Suppressor macrophage treated with lipopolysaccharide for 1 hour (primary cell): ENCODE measurements at regions not wholly inside any gene's neighbourhood (a gene's known extent, or its start where the extent isn't known, plus 50 kb on each side); places are given as distances from the start of the nearest gene placed in this dataset.

Source experiments
- DNase-seq, 3 donors: peaks; one replicate each; pipeline ENCODE4 v3.0.0-alpha.2; 2020 to 2022

DNA sequence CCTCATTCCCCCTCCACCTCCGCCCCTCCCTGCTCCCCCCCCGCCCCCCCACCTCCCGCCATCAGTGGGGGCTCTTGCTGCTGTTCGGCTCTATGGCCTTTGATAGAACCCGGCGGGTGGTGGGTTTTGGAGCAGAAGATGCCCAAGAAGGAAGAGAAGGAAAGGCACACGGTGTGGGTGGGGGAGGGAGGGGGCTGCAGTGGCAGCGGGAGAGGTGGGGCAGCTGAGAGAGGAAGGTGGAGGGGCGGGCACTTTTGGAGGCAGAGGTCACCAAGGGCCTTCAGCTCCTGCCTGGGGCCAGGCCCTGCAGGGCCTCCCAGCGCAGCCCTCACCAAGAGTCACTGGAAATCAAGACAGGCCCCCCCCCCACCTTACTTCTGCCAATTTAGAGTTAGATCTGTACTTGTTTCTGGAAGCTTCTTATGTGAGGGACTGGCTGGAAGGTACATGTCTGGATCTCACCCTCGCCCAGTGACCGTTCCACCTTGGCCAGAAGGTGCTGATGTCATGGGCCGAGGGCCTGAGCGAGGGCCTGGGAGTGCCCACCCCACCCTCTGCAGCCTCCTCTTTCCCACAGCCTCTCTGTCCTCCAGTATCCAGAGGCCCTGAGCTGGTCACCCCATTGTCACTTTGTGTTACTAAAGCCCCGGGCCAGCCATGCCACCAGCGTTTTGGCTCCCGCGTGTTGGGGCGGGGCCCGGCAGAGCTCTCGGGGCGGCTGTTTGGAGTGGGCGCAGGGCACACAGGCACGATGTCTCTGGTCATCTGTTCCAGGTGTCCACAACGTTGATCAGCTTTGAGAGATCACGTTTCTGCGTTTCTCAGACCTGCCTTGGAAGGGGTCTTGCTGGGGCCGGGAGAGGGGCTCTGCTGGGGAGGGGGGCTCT, 153.9 kb downstream of the KIF26A start:
- DNase-seq: no peak

DNA sequence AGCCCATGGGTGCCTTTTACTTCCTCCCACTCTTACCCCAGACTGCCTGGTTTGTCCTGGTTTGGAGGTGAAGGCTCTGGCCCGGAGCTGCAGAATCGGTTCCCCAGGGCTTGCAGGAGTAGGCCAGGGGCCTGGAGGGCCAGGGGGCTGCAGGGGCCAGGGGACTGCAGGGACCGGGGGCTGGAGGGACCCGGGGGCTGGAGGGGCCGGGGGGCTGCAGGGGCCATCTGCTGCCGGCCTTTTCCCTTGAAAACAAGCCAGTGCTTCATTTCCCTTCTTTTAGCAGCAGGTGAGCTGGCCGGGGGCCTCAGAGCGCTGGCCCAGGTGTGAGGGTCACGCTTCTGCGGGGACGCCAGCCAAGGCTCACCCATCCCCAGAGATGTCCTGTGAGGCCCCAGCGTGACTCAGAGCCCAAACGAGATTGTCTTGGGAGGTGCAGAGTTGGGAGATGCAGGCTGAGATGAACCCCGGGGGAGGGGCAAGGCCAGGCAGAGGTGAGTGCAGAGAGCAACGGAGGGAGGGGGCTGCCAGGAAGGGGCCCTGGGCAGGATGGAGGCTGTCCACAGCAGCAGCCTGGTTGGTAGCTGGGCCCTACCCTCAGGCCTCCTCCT, 154.9 kb downstream of the KIF26A start:
- no peak for DNase-seq

DNA sequence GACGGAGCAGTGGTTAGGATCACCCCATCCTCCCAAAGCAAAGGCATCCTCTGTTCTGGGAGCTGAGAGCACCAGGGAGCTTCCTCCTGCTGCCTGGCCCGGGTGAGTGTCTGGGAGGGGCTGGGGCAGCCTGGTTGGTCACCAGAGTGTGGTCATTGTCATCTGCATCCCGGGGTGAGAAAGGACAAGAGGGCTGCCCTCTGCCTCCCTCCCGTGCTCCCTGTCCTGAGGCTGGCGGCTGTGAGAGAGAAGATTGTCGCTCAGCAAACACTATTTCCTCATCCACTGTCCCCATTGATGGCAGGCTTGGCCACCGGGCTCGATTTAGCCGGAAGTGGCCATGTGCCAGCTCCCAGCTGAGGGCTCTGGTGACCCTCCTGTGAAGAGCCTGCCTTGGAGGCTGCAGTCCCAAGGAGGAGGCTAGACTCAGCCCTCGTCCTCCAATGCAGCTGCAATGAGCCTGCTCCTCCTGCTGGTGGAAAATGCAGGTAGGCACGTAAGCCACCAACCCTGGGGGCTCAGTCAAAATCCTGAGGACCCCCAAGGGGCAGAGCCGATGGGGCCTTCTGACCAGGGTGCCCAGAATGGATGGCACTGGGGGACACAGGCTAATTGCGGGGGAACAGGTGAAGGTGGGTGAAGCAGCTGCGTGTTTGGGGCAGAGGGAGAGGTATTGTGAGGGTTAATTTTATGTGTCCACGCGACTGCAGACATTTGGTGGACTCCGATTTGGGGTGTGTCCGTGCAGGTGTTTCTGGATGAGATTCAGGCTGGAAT, 155.7 kb downstream of the KIF26A start:
- DNase-seq: no peak

DNA sequence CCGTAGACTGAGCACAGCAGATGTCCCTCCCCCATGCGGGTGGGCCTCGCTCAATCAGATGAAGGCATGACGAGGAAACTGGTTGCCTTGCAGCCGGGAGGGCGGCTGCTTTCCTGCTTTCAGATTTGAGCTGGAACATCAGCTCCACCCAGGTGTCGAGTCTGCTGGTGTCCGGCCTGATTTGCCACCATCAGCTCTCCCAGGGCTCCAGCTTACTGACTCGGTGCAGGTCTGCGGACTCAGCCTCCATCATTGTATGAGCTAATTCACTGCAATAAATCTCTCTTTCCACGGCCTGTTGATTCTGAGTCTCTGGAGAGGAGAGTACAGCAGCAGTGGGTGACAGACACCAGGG, 156.2 kb downstream of the KIF26A start:
- no peak for DNase-seq

DNA sequence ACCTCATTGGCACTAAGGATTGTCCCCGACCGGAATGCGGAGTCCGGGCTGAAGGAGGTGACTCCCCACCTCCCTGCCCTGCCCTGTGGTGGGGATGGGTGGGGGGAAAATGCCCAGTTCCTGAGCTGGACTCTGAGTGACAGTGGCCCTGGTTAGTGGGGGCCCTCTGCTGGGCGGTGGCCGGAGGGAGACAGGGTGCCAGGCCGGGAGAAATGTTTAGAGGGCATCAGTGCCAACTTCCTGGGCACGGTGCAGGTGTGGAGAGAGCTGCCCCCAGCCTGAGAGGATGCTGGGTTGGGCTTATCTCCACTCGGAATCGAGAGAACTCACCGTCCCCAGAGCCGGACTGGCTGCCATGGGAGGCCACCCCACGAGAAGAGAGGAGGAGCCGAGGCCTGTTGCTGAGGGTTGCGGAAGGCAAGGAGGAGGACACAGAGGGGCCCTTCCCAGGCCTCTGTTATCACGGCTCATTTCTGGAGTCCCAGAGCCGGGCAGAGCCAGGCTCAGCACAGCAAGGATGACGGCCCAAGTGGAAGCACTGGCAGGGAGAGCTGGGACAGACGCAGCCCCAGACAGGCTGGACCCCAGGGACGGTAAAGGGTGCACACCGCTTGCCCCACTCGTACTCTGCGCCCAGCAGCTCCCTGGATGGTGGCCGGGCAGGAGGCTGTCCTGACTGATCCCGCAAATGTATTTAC, 156.7 kb downstream of the KIF26A start:
- DNase-seq: no peak

DNA sequence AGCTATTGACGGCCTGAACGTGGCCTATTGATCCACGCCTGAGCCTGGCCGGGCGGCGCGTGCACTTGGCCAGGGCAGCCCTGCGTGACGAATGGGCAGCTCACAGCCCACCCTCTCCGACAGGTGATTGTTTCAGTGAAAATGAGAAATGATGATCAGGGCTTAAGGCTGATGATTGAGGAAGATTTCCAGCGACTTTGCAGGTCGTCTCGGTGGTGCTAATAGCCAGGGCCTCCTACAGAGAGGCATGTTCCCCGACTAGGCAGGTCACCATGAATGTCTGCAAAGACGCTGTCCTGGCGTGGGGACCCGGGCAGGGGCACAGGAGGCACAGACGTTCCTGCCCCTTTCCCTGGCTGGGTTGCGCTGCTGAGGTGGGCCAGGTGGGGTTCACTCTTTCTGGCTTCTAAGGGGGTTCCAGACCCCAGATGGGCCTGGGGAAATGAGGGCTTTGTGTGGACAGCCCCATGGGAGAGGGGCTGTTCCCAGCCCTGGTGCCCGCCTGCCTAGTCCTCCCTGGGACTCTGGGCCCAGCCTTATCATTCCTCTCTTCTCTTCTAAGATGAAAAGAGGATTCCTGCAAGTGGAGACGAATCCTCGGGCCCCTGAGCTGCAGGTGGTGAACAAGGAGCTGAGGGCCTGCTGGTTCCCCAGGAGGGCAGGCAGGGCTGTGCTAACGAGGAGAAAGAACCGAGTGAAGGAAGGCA, 157.4 kb downstream of the KIF26A start:
- DNase-seq: no peak

DNA sequence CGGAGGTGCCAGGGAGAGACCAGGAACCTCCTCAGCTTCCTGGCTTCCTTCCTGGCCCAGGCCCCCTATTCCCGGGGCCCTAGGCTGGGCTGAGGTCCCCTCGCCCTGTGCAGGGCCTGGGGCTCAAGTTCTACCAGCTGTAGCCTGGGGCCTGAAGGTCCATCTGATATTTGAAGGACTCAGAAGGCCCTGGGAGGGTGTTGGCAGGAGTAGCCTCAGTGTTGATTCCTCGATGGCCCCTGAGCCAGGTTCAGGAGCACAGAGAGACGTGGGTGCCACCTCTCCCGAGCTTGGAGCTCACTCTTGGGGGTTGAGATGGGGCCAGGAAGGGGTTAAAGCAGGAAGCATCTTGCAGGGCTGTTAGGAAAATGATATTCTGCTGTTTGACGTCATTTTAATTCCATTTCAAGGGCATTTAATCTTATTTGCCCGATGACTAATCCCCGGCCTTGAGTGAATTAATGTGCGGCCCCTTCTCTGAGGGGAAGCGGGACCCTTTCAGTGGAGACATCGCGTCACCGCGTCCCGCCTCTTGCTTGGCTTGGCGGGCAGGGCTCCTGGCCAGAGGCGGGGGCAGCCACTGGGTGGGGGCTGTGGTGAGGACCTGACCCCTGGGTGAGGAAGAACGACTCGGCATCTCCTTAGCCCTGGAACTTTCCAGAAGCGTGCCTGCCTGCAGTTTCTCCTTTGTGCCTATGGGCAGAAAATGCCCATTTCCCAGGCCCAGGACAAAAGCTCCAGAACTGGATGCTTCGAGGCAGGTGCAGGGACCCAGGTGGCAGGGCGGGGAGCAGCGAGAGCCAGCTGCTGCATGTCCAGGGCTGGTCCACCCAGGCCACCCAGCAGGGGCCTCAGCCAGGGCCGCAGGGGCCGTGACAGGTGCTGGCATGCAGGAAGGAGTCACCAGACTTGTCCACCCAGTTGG, 158.3 kb downstream of the KIF26A start:
- DNase-seq: no peak

DNA sequence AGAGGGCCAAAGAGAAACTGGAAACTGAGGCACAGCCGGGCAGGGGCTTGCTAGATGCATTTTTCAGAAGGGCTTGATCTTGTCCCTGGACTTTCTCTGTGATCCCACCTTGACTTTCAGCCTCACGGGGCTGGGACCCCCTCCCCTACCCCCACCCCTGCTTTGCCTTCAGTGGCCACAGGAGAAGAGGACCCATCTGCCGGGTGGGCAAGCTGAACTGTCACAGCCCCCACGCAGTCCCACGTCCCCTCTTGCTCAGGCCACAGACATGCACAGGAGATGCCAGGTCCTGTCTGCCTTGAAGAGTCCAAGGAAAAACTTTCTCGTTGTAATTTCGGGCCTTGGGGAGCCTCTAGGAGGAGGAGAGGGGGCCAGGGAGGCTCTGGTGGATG, 158.9 kb downstream of the KIF26A start:
- no peak for DNase-seq

DNA sequence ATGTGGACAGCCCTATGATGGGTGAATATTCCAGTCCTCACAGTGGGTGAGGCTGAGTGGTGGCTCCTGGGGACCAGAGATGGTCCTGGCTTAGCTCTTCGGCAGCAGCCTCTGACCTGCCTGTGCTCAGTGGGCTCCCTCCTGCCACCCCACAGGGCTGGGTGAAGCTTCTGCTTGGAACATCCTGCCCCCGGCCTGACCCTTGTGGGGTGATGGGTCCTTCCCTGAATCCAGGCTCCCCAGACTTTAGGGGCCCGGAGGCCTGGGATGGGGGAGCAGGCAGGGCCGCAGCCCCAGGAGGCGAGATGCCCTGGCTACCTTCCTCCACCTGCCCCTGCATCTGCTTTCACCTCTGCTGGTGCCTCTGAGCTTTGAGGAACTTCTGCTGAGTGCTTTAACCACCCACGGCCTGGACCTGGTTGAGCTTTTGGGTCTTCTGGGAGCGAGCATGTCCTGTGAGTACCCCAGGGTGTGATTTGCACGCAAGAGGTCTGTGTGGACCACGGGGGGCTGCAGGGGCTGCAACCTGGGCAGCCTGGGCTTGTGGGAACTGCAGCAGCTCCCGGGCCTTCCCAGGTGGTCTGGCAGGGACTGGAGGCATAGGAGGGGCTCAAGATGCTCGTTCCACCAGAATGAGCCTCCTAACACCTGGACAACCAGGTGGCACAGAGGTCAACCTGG, 159.5 kb downstream of the KIF26A start:
- DNase-seq: no peak

DNA sequence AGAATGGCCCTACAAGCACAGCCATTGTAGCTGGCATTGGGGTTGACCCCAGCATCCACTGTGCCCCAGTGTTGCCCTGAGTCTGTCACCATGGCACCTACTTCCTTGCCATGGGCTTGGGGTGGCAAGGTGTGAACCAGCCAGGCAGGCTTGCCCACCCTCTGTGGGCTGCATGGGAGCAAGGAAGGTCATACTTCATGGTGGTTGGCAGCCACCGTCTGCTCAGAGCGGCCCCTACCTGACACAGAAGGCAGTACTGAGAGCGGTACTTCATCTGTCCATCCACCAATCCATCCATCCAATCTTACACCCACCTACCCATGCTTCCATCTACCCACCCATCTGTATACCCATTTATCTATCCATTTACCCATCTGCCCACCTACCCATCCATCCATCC, 160.1 kb downstream of the KIF26A start:
- no peak for DNase-seq

DNA sequence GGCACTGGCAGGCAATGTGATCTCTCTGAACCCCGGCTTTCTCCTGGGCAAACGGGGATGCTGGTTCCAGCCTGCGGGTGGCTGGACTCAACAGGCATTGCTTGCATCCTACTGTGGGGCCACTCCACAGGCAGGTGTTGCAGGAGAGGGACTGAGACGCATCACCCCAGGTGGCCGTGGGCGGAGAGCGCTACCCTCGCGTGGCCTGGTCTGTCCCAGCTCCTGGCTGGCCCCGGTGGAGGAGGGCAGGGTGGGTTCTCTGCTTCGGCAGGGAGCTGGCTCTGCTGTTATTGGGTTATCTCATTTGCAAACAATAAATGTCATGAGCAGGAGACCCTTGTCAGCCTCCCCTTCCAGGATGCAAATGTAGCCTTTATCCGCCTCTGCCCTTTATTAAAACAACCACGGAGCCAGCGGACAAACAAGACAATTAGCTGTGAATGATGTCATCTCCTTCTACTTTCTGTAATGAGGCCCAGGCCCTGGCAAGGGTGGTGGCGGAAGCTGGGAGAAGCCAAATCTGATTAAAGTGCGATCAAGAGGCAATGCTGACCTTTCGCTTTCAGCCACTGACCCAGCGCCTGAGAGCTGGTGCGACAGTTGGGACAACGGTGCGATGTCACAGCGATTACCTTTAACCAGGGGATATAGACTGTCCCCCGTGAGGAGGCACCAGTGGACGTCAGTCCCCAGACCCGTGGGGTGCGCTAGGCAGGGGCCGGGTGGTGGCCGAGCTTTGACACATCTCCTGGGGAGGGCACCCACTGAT, 161.8 kb downstream of the KIF26A start:
- no peak for DNase-seq

DNA sequence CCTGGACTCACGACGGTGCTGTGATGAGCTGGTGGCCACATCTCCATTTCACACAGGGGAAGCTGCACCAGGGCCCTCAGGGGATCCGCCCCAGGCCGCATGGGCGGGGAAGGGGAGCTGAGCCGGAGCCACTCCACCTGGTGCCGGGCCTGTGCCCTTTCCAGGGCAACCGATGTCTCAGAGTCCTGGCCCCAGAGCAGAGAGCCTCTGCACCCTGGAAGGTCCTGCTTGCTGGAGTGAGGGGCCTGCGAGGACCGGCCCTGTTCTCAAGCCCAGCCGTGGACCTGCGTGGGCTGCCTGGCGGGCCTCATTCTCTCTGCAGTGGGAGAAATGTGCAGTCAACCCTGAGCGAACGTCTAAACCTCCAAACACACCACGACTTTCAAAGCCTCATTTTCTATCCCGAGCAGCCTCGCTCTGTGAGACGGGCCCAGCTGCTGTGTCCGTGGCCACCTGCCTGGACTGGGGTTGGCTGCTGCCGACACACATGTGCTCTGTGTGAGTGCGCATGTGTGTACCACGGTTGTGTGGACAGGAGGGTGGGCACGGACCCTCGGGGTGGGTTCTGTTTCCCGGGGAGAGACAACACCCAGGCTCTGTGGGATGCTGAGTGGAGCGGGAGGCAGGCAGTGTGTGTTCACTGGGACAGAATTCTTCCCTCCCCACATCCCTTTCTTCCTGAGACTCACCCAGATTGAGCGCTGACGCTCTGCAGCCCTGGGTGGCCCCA, 163.5 kb downstream of the KIF26A start:
- no peak for DNase-seq

DNA sequence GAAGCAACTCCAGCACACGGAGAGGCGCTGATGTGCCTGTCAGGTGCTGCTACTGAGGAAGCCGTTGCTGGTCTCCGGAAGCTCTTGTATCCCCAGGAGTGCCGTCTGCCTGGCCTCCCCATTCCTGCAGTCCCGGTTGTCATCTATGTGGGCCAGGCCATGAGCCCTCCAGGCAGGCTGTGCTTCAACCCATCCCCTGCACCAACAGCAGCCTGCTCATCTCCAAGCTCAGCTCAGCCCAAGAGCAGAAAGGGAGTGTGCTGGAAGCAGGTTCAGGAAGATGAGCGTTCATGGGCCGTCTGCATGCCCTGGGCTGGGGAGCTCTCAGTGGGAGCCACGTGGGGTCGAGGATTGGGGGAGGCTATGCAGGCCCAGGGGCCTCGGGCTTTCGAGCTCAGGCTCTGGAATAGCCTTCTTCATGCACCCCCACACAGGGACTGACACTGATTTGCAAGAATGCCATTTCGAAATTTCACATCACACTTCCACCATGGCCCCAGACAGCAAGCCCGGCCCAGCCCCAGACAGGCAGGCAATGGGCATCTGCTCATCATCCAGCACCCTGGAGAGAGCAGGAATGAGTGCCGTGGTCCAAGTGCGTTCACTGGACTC, 164.5 kb downstream of the KIF26A start:
- DNase-seq: no peak

DNA sequence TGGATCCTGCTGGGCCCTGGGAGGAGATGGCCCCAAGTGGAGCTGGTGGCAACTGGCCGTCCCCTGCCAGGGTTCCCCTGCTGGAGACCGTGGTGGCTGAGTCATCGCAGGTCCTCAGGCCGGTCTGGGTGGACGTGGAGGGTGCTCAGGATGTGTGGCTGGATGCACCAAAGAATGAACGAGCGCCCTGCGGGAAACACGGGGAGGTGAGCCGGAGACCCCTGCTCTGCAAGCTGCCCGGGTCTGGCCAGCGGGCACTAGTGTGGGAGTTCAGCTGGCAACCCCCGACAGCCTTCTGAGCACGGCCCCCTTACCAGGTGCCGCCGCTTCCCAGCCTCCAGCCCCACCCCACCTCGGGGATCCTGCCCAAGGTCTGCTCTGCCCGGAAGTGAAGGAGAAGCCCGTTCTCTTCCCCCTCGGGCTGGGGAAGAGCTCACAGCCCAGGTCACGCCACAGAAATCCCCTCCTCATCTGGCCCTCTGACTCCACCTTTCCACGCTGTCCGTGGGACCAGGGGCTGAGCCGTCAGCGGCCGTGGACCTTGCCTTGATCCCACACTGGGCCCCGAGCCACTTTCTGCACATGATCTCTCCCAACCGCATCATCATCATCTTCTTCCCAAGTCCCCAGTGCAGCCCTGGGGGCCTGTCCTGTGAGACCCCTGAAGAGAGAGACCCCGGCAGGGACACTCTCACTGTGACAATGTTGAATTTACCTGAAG, 165.5 kb downstream of the KIF26A start:
- DNase-seq: no peak

DNA sequence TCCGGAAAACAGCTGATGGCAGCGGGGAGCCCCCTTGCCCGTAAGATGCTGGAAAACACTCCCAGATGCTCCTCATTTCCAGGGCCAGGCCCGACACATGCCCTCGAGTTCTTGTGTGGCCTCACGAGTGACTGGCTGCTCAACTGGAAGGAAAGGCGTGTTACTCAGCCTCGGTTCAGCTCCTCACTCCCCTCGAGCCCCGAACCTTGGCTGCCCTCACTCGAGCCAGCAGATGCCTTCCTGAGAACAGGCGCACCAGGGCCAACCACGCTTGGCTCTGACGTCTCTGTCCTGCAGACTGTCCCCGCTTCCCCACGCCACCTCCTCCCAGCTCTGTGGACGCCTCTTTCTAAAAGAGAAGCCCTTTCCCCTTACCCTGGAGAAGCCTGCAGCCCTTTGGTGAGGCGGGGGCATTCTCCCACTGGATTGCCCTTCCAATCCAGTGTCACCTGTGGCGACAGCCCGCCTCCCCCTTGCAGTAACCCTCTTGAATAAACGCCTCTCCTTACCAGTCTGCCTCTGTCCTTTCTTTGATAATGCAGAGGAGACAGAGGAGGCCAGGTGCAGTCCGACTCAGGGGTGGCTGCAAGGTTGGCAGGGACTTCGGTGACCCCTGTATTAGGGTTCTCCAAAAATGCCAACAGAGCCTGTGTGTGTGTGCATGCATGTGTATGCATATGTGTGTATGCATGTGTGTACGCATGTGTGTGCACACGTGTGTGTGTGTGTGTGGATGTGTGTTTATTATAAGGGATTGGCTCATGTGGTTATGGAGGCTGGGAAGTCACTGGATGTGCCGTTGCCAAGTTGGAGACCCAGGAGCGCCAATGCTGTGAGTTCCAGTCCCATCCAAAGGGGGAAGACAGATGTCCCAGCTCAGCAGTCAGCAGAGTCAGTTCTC, 166.3 kb downstream of the KIF26A start:
- no peak for DNase-seq

DNA sequence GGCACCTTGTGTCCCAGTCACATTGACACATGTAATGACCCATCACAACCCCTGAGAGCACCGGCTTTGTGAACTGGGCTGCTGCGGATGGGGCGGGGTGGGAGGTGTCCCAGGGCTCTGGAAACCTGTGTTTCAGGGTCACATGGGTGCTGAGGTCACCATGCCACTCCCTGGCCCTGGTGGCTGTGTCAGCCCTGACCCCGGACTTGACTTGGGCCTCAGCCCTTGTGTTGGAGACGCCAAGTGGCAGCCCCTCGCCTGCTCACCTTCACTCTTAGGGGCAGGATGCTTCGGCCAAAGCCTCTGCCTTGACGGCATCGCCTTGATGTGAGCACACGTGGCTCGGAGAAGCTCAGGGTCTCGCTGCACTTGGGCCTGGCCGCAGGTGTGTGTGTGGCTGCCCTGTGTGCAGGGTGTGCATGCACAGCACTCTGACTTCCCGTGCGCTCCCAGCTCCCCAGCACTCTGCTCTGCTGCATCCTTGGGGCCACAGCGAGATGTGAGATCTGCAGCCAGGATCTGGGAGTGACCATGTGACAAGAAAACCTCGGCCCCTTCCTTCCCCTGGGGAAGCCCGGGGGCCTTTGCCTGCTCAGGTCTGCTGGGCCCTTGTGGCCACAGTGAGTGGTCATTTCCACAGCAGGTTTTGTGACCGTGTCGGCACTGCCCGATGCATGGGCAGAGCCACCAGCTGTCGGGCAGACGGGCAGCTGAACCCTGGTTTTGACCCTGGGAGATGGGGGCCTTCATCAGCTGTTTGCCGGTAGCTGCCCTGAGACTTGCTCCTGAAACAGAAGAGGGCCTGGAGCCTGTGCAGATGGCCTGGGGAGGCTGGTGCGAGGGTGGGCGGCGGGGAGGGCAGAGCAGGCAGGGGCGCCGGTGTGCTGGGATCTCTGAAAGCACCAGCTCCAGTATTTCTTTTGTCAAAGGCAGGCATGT, 167.4 kb downstream of the KIF26A start:
- DNase-seq: no peak
